ENCODE measurements at regions not wholly inside any gene's neighbourhood (a gene's known extent, or its start where the extent isn't known, plus 50 kb on each side); places are given as distances from the start of the nearest gene placed in this dataset.
"Not testable (repeated sequence)": the region's sequence is repeated elsewhere in the genome, so short reads cannot be mapped to it uniquely, and the experiment has no call there.

- no peak for DNase-seq (ENCODE audit: low spot score)
Observed at GRCh38 chr5:135117590-135117989, 83.6 kb upstream of the PITX1 start.

GRCh38 chr5:135116160-135116561 lies 82.1 kb upstream of the PITX1 start:
- DNase-seq (ENCODE audit: low spot score), result no peak

- no peak for DNase-seq (ENCODE audit: low spot score)
Observed at GRCh38 chr5:135115591-135115990, 81.6 kb upstream of the PITX1 start.

GRCh38 chr5:135114759-135115158 lies 80.7 kb upstream of the PITX1 start:
- no peak for DNase-seq (ENCODE audit: low spot score)

GRCh38 chr5:135112008-135112725 lies 78.1 kb upstream of the PITX1 start:
- DNase-seq (ENCODE audit: low spot score), result no peak

GRCh38 chr5:135110785-135111596 lies 77.0 kb upstream of the PITX1 start:
- no peak for DNase-seq (ENCODE audit: low spot score)

- DNase-seq (ENCODE audit: low spot score), result no peak
Observed at GRCh38 chr5:135108992-135109391, 75.0 kb upstream of the PITX1 start.

GRCh38 chr5:135108569-135108968 lies 74.5 kb upstream of the PITX1 start:
- DNase-seq (ENCODE audit: low spot score), result no peak

- no peak for DNase-seq (ENCODE audit: low spot score)
Observed at GRCh38 chr5:135107986-135108385, 74.0 kb upstream of the PITX1 start.

GRCh38 chr5:135106610-135107471 lies 72.8 kb upstream of the PITX1 start:
- DNase-seq (ENCODE audit: low spot score), result no peak

GRCh38 chr5:135106136-135106535 lies 72.1 kb upstream of the PITX1 start:
- no peak for DNase-seq (ENCODE audit: low spot score)

GRCh38 chr5:135105105-135105484 lies 71.1 kb upstream of the PITX1 start:
- no peak for DNase-seq (ENCODE audit: low spot score)

GRCh38 chr5:135103575-135103853 lies 69.5 kb upstream of the PITX1 start:
- no peak for DNase-seq (ENCODE audit: low spot score)

GRCh38 chr5:135102716-135103574 lies 68.9 kb upstream of the PITX1 start:
- DNase-seq (ENCODE audit: low spot score), result no peak

GRCh38 chr5:135100431-135100830 lies 66.4 kb upstream of the PITX1 start:
- no peak for DNase-seq (ENCODE audit: low spot score)

GRCh38 chr5:135100011-135100410 lies 66.0 kb upstream of the PITX1 start:
- no peak for DNase-seq (ENCODE audit: low spot score)

- DNase-seq (ENCODE audit: low spot score), result no peak
Observed at GRCh38 chr5:135097390-135097789, 63.4 kb upstream of the PITX1 start.

- DNase-seq (ENCODE audit: low spot score), result no peak
Observed at GRCh38 chr5:135095871-135096270, 61.8 kb upstream of the PITX1 start.

- DNase-seq (ENCODE audit: low spot score), result no peak
Observed at GRCh38 chr5:135095052-135095715, 61.2 kb upstream of the PITX1 start.

GRCh38 chr5:135094339-135095051 lies 60.5 kb upstream of the PITX1 start:
- no peak for DNase-seq (ENCODE audit: low spot score)

GRCh38 chr5:135093483-135093882 lies 59.5 kb upstream of the PITX1 start:
- DNase-seq (ENCODE audit: low spot score), result not testable (repeated sequence)

Data from AG20443 (cell line).